HG03097 (cell line): ENCODE measurements at regions not wholly inside any gene's neighbourhood (a gene's known extent, or its start where the extent isn't known, plus 50 kb on each side); places are given as distances from the start of the nearest gene placed in this dataset.

Experiments used
- ATAC-seq: cut with Tn5 transposase; IDR thresholded peaks from one replicate; pipeline ENCODE4 v1.9.1; 2021; ENCODE audit not compliant: unreplicated experiment, low FRiP score

- ATAC-seq = no peak
Observed at GRCh38 chr10:58994226-58995057, 182.0 kb upstream of the PHYHIPL start.

DNA sequence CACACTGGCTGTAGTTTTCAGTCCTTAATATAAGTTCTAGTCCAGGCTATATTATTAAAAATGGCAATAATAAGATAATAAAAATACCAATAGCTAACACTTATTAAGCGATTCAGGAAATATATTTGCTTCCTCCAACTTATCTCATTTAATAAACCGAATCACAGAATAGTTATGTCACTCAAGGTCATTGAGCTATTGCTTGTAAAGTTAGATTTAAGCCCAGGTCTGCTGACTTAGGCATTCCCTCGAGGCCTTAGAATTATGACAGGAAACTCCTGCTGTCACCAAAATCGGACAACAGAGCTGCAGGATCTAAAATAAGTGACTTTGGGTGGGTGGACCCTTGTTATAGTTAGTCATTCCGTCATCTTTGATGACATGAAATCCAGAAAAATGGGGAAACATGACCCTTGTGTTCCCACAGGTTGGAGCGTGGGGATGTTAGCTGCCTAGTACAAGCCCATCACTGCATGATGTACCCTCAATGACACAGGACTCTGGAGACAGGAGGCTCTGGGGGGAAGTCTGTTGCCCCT, 181.3 kb upstream of the PHYHIPL start:
- no peak for ATAC-seq

DNA sequence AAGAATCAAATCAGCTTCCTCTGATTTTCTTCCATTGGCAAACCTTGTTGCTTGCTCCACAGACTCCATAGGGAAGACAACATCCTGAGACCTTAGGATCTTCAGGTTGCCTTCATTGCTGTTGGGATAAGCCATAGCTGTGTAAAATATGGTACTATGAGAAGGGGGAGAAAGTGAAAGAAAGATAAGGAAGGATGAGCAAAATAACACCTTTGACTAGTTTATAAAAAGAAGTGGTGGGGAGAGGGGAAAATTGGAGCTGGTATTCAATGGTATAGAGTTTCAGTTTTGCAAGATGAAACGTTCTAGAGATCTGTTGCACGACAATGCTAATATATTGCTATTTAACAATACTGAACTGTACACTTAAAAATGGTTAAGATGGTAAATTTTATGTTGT, 180.4 kb upstream of the PHYHIPL start:
- ATAC-seq = no peak

GRCh38 chr10:58996866-58997265, 179.6 kb upstream of the PHYHIPL start:
- ATAC-seq = no peak

DNA sequence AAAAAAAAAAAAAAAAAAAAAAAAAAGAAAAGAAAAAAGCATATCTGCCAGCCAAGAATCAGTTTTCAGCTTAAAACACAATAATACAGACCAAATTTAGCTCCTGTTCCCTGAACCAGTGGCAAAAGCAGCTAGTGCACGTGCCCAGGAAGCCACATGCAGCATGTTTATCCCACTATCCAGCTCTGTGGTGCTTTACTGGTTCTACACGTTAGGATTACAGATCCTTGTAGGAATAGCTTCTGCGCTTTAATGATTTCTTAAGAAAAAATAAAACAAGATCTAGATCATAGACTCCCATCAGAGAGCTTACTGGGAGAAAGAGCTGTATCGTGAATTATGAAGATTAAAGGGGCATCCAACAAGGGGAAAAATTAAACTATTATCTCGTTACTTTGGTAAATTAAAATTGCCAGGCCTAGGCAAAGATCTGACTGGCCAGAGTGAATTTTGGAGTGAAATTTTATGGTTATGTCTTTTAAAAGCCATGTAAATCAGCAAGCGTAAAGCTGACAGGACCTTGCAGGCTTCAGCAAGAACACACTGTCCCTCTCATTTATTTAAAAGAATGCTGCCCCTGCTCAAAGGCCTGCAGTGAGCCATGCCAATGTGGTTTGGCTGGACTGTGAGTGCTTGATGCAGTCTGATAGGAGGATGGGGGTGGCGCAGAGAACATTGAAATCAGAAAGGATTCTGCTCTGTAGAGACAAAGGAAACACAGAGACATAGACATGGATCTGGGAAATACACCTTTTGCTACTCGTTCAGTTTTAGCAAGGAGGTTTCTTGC, 177.3 kb upstream of the PHYHIPL start:
- no peak for ATAC-seq

GRCh38 chr10:59000162-59000825, 176.1 kb upstream of the PHYHIPL start:
- ATAC-seq = no peak

DNA sequence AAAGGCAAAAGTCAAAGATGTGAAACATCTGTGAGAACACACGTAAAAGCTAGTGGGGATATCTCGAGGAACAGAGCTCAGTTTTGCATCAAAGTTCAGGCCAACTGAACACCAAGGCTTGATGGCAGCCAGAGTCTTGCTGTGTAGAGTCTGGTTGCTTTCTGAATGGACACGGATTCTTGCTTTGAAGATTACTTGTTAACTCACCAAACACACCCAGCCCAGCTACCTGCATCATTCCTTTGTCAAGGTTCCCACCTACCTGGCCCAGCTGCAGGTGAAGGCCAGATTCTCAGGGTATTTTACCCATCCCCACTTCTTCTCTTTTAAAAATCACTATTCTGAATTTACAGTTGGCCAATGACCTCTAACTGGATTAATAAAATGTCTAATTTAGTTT, 174.4 kb upstream of the PHYHIPL start:
- no peak for ATAC-seq

DNA sequence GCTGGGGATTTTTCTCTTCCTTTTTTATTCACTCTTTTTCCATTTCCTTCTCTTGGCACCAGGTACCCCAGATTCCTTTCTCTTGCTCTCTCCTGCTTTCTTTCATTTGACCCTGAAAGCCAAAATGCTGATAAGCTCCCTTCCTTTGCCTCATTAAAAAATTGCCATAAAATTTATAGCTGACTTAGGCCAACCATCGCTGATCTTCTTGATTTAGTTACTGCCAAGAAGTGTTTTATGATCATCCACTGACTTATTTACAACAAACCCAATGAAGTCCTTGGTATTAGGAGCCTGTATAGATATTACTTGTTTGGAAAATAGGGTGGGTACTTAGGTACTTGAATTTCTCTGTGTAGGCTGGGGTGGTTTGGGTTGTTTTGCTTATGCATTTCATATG, 173.2 kb upstream of the PHYHIPL start:
- ATAC-seq = no peak

DNA sequence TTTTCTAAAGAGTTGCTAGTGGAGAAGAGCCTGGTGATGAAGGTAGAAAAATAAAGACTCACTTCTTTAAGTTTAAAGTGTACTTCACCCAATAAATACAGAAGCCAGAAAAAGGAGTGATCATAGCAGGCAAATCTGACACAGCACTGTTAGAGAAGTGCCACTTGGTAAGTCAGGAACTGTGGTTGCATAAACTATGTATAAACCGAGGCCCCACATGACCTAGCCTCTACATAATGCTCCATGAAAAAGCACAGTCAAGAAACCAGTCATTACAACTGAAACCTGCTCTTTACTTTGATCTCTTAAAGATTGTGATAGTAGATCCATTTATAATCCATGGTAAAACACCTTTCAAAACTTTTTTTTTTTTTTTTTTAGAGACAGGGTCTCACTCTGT, 172.1 kb upstream of the PHYHIPL start:
- ATAC-seq = no peak

GRCh38 chr10:59006511-59007306, 169.7 kb upstream of the PHYHIPL start:
- ATAC-seq = no peak

- ATAC-seq = no peak
Observed at GRCh38 chr10:59007307-59008025, 169.0 kb upstream of the PHYHIPL start.

DNA sequence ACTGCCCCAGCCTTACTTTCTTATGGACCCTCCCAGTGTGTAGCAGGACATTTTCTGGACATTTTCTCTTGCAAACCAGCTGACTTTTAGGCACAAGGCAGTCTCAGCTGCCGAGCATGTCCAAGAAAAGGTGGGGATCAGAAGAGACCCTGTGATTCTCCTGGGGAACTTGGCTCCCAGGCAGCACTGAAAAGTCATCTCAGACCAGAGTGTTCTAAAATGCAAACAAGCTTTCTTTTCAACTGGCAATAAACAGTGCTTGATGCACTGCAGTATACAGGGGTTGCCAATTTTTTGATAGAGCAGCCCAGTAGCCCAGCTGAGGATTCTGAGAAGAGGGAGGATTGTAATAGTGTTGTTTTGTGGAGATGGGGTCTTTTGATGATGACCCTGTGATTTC, 168.0 kb upstream of the PHYHIPL start:
- no peak for ATAC-seq

DNA sequence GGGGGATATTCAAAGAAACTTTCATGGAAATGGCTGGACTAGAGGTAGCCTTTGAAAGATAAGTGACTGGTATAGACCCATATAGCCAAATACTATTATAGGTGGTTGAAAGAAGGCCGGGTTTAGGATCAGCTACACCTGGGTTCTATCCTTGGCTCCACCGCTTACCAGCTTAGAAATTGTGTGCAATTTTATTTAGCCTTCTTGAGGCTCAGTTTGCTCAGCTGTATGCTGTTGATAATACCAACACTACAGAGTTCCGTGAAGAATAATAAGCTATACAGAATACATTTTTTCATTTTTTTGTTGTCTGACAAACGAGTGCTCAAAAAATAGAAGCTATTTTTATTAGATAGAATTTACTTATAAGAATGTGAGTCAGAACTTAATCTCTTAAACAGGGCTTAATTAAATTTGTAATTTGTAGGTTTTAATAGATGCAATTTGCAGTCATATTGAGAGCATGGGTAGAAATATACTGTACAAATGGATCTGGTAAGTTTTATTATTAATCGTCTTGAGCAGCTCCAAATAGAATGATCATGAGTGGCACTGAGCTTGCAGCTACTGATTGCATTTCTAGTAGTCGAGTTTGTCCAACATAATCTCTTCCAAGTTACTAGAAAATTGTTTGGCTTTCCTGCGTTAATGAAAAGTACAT, 164.3 kb upstream of the PHYHIPL start:
- no peak for ATAC-seq

DNA sequence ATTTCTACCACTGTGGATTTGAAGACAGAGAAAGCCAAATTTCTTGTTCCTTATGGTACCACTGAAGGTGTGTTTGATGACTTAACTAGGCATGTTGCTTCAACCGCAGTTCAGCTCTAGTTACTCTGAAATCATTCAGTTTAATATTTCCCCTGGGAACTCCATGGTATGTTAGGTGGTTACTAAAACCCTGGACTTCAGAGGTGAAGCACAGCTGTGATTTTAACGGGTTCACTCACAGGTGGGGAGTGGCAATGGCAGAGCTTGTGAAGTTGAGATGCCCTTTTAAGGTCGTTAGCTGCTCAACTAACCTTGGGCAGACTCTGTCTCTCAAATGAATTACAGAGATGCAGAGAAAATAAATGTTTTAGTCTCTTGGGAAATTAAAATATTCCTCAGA, 163.6 kb upstream of the PHYHIPL start:
- no peak for ATAC-seq

DNA sequence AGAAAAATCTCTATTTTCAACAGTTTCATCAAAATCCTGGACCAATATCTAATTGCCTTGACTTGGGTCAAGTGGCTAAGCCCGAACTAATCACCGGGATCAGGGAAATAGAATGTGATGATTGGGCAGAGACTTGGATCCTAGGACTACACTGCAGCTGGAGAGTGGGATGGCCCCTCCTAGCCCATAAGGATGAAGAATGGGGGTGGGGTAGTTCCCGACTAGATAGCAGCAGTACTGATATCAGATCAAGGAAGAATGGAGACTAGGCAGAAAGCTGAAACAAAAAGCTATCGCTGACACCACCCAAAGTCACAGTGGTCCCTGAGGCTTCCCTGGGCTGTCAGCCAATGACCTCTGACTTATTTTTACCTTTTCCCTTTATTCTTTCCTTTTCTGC, 160.4 kb upstream of the PHYHIPL start:
- no peak for ATAC-seq

DNA sequence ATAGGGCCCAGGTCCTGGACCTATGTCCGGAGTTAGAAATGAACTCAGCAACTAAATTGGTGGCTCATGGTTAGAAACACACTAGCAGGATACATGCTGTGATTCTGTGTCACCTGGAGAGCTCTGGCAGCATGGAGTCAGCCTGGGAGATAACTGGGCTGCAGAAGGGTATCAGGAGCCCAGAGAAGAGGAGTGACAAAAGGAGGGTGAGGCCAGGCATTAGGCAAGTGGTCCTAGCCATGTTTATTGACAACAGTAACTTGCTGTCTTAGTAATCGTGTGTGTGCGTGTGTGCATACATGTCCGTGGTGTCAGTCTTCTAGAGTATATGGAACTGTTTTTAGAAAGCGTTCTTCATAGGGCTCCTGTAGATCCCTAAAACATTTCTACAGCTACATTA, 157.5 kb upstream of the PHYHIPL start:
- no peak for ATAC-seq

GRCh38 chr10:59019603-59020002, 156.8 kb upstream of the PHYHIPL start:
- ATAC-seq = no peak

- ATAC-seq = no peak
Observed at GRCh38 chr10:59020502-59020901, 155.9 kb upstream of the PHYHIPL start.
